GM19468 (cell line): ENCODE measurements at regions not wholly inside any gene's neighbourhood (a gene's known extent, or its start where the extent isn't known, plus 50 kb on each side); places are given as distances from the start of the nearest gene placed in this dataset.
"Not testable (repeated sequence)": the region's sequence is repeated elsewhere in the genome, so short reads cannot be mapped to it uniquely, and the experiment has no call there.

ENCODE experiments used
- ATAC-seq: cut with Tn5 transposase; IDR thresholded peaks from one replicate; pipeline ENCODE4 v1.9.1; 2021; ENCODE audit warnings: mild to moderate bottlenecking, moderate library complexity, moderate number of reproducible peaks; ENCODE audit not compliant: unreplicated experiment; ENCODE audit errors: extremely low read depth

GRCh38 chr10:31687663-31688482 is 240.8 kb downstream of the ARHGAP12 start:
- no peak for ATAC-seq

DNA sequence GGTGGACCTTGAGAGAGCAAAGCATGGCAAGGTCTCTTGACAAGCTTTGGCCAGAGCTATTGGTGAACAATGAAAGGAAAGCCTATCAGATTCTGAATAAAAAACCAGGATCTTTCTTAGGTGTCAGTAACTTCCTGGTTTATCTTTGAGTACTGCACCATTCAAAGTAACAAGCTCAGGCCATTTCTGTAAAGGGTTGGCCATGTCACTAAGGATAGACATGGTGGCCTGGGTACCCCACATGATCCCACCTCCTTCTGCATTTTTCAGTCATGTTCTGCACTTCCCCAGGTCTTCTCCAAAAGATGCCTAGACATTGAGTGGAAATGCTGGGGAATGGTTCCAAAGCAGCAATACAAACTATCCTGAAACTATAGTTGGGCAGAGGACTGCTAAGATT is 242.0 kb downstream of the ARHGAP12 start:
- ATAC-seq = no peak

- ATAC-seq = no peak
Measured at GRCh38 chr10:31683682-31684081, 244.9 kb downstream of the ARHGAP12 start.

GRCh38 chr10:31679936-31680335 is 248.7 kb downstream of the ARHGAP12 start:
- no peak for ATAC-seq

GRCh38 chr10:31678575-31679516 is 249.8 kb downstream of the ARHGAP12 start:
- no peak for ATAC-seq

GRCh38 chr10:31678139-31678536 is 250.5 kb downstream of the ARHGAP12 start:
- ATAC-seq = no peak

- ATAC-seq = no peak
Measured at GRCh38 chr10:31677195-31678138, 251.2 kb downstream of the ARHGAP12 start.

- no peak for ATAC-seq
Measured at GRCh38 chr10:31675726-31676125, 252.9 kb downstream of the ARHGAP12 start.

- no peak for ATAC-seq
Measured at GRCh38 chr10:31669357-31669756, 259.3 kb downstream of the ARHGAP12 start.

DNA sequence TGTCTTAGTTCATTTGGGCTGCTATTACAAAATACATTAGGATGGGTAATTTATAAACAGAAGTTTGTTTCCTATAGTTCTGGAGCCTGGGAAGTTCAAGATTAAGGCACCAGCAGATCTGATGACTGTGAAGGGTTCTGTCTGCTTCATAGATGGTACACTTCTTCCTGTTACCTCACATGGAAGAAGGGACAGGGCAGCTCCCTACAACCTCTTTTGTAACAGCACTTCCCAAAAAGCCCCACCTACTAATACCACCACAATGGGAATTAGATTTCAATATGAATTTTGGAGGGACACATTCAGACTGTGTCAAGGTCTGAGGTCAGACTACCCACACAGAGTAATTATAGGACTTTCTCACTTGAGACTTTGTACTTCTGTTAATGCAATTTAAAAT is 260.3 kb downstream of the ARHGAP12 start:
- ATAC-seq = no peak

DNA sequence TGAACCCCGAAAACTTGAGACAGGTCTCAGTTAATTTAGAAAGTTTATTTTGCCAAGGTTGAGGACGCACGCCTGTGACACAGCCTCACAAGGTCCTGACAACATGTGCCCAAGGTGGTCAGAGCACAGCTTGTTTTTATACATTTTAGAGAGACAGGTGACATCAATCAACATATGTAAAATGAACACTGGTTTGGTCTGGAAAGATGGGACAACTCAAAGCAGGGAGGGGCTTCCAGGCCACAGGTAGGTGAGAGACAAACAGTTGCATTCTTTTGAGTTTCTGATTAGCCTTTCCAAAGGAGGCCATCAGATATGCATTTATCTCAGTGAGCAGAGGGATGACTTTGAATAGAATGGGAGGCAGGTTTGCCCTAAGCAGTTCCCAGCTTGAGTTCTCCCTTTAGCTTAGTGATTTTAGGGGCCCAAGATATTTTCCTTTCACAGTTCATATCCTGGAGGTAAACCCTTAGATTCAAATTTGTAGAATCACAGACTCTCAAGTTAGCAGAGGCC is 262.8 kb downstream of the ARHGAP12 start:
- ATAC-seq = not testable (repeated sequence)

DNA sequence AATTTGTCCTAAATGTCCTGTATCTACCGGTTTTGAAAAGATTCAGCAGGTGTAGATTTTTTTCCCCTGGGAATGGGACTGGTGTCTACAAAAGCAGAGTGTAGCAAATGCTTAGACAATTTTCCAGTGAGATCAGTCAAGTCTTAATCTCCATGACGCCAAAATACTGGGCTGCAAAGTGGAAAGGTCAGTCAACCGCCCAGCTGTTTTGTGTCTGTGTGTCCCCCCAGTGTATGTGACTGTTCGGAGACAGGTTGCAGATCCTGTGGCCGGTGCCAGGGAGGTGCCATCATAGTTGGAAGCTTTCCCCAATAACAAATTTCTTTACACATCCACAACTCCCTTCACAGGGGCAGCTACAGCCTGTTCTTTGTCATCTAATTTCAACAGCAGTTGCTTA is 263.8 kb downstream of the ARHGAP12 start:
- no peak for ATAC-seq

GRCh38 chr10:31664071-31664470 is 264.6 kb downstream of the ARHGAP12 start:
- not testable (repeated sequence) for ATAC-seq

DNA sequence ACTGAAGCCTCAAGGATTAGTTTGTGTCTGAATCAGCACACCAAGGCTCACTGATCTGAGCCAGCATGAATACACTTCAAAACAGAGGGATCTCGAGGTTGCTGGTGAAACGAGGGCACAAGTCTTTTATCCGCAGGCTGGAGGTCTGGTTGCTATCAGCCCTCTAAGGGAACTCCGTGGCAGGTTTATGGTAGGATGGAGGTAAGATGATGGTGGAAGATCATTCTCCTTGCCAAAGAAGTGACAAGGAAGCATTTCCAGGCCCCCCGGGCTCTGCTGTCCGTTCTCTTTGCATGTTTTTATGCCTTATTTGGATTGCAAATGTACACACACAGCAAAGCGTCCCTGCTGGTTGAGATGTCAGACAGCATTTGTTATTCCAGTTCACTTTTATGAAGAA is 268.3 kb downstream of the ARHGAP12 start:
- no peak for ATAC-seq

- ATAC-seq = no peak
Measured at GRCh38 chr10:31659665-31660064, 269.0 kb downstream of the ARHGAP12 start.

DNA sequence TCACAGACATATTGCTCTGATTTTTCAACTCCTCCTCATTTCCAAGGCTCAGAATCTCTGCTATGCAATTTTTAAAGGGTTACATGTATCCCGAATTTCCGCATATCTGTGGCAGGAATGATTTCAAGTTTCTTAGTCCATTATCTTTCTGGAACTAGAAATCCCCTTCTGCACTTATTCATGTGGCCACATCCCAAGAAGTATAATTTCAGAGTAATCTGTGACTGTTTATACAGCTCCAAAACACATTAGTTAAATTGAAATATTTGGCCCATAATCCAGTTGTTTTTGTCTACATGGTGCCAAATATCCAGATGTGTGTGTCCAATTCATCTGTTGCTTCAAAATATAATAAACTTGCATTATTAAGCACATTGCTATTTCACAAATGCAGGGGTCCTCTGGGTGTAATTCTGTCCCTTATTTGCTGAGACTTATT is 271.2 kb downstream of the ARHGAP12 start:
- ATAC-seq = no peak

- no peak for ATAC-seq
Measured at GRCh38 chr10:31656851-31657433, 271.7 kb downstream of the ARHGAP12 start.

- no peak for ATAC-seq
Measured at GRCh38 chr10:31652038-31652437, 276.6 kb downstream of the ARHGAP12 start.

- ATAC-seq = no peak
Measured at GRCh38 chr10:31650010-31650409, 278.6 kb downstream of the ARHGAP12 start.
